ENCODE measurements at regions not wholly inside any gene's neighbourhood (a gene's known extent, or its start where the extent isn't known, plus 50 kb on each side); places are given as distances from the start of the nearest gene placed in this dataset.
"Not testable (repeated sequence)": the region's sequence is repeated elsewhere in the genome, so short reads cannot be mapped to it uniquely, and the experiment has no call there.

DNA sequence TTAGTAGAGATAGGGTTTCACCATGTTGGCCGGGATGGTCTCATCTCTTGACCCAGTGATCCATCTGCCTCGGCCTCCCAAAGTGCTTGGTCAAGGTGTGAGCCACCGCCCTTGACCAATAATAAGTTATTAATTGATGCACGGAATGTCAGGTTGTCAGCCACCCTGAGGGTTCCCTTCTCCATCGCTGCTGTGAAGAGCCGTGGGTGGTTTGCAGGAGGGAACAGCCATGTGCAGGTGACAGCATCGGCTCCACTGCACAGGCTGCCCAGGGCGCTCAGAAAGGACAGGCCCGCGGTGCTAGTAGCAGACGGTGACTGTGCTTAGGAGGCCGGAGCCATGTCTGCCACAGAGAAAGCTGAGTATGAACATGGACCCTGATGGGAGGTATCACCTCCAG is 814.0 kb downstream of the BRD1 start:
- no peak for DNase-seq

- no peak for DNase-seq
Observed at GRCh38 chr22:49012712-49013395, 814.8 kb downstream of the BRD1 start.

DNA sequence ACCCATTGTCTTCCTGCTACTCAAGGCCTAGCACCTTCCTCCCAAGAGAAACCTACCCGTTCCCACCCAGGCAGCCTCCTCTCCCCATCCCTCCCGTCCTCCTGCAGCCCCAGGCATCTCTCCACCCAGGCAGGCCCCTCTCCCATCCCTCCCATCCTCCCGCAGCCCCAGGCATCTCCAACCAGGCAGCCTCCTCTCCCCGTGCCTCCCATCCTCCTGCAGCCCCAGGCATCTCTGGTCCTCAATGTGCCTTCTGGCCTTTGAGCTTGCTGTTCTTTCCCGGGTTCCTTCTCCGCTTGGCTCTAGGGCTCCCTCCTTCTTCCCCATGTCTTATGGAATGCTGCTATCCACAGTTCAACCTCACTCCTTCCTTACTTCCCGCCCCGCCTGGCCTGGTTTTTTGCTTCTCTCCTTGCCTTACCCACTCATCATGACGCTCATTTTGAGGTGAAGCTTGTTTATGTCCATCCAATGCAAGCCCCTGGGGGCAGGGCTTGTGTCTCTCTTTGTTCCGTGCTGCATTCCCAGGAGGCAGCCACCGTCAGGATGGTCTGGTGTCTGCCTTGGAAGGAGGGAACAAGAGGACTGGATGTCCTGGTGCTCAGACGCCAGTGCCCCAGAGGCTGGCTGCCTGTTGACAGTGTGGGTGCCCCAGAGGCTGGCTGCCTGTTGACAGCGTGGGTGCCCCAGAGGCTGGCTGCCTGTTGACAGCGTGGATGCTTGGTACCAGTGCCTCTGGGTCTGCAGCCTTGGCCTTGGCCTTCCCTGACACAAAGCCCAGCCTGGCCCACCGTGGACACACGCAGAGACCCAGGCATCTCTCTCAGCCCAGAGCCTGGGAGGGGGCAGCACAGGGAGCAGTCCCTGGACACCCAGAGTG is 815.7 kb downstream of the BRD1 start:
- DNase-seq = no peak

DNA sequence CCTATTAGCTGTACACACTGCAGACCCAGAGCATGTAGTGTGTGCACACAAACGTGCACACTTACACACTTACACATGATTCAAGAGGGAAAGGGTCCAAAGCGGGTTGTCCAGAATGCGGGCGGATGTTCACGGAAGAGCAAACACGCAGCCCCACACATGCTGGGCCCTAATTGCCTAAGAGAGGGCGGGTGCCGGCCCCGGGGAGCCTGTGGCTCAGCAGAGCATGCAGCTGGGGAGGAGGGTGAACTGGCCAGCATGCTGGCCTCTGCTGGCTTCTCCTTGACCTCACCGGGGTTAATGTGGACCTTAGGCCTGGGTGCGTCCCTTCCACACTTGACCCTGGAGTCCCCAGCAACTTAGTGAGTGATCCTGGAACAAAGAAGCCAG is 816.3 kb downstream of the BRD1 start:
- DNase-seq = no peak

- DNase-seq = no peak
Observed at GRCh38 chr22:49010901-49011300, 816.8 kb downstream of the BRD1 start.

DNA sequence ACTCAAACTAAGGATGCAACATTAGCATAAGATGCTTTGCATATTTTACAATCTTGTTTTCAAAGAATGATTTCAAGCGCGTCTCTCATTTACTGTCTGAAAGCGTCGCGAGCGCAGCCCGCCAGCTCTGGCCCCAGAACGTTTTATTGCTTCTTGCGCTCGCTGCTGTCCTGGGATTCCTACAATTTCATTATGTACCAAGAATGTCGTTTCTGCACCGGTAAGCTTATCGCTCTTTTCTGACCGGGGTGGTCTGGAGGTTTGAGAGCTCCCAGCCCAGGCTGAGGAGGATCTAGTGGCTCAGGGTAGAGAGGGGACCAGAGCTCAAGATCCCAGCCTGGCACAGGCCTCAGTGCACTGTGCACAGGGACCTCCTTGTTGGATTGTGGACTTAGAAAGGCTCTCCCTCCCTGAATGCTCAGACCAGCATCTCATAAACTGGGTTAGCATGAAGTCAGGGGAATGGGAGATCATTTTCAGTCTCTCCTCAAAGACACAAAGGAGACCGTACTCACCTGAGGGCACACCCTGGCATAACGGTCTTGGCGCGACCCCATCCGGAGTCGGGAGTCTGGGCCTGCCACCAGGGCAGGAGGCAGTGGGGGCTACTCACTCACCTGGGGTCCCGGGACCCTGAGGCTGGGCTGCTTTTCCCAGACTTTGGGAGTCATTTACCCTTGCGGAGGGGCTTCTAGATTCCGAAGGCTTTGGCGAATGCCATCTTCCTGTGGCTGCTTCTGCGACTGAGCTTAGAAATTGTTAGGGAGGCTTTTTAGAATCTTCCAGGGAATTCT is 817.4 kb downstream of the BRD1 start:
- no peak for DNase-seq

- no peak for DNase-seq
Observed at GRCh38 chr22:49009359-49010063, 818.2 kb downstream of the BRD1 start.

DNA sequence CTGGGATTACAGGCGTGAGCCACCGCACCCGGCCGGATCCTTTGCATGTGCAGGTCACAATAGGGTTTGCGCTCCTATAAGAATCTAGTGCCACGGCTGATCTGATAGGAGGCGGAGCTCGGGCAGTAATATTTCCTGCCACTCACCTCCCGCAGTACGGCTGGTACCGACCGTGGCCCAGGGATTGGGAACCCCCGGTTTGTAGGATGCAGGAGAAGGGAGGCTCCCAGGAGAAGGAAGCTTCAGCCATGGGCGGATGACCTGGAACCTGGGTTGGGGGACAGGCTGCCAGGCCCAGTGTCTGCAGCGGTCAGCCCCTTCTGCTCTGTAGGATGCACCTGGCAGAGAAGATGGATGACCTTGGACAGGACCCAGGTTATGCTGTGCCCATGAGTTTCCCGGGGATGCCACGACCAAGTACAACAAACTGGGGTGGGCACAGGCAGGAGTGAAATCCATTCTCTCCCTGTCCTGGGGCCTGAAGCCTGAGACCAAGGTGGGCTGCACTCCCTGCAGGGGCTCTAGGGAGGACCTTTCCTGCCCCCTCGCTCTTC is 818.9 kb downstream of the BRD1 start:
- no peak for DNase-seq

- no peak for DNase-seq
Observed at GRCh38 chr22:49007013-49007653, 820.5 kb downstream of the BRD1 start.

DNA sequence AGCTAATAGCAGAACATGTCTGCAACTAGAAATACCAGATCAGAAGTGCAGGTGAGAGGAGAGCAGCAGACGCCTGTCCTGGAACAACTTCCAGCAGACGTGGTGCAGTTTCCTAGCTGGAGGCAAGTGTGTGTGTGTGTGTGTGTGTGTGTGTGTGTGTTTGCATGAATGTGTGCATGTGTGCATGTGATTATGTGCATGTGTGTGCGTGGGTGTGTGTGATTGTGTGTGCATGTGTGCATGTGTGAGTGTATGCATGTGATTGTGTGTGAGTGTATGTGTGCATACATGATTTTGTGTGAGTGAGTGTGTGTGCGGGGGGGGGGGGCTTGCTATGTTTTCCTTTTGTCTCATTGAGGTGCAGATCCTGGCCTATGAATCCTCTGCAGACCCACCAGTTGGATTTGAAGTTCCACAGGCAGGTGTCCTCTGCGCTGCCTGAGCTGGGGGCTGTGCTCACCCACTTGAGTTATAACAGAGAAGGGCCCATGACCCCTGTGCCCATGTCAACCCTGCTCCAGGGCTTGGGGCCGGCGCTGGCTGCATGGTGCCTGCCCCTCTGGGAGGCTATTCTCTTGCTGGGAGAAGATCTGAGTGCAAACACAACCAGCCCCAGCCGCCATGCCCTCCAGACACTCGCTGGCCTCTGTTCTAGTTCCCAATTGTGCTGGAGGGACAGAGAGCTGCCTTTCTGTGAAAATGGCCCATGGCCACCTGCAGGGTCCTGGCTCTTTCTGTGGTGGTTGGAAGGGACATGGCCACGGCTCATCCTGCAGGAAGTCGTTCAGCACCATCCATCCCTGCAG is 821.3 kb downstream of the BRD1 start:
- DNase-seq = no peak

- no peak for DNase-seq
Observed at GRCh38 chr22:49005557-49005956, 822.1 kb downstream of the BRD1 start.

- no peak for DNase-seq
Observed at GRCh38 chr22:49004484-49005399, 822.9 kb downstream of the BRD1 start.

- DNase-seq = not testable (repeated sequence)
Observed at GRCh38 chr22:48997605-48998004, 830.1 kb downstream of the BRD1 start.

DNA sequence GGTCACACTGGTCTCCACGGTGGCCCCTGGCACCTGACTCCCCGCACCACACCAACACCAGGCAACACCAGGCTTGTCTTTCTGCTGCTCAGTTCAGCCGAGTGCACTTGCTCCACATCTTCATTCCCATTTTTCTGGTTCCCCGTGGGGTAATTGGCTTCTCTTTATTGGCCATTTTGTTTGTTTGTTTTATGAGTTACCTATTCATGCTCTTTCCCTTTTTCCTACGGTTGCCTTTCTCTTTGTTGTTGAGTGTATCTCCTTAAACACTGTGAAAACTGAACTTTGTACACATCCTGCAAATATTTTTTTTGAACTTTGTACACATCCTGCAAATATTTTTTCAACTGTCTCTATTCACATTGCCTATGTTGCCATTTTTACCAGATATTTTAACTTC is 834.0 kb downstream of the BRD1 start:
- no peak for DNase-seq

GRCh38 chr22:48984639-48985038 is 843.0 kb downstream of the BRD1 start:
- no peak for DNase-seq

GRCh38 chr22:48982321-48982905 is 845.3 kb downstream of the BRD1 start:
- no peak for DNase-seq

GRCh38 chr22:48981371-48982061 is 846.2 kb downstream of the BRD1 start:
- no peak for DNase-seq

- DNase-seq = no peak
Observed at GRCh38 chr22:48980918-48981317, 846.8 kb downstream of the BRD1 start.

DNA sequence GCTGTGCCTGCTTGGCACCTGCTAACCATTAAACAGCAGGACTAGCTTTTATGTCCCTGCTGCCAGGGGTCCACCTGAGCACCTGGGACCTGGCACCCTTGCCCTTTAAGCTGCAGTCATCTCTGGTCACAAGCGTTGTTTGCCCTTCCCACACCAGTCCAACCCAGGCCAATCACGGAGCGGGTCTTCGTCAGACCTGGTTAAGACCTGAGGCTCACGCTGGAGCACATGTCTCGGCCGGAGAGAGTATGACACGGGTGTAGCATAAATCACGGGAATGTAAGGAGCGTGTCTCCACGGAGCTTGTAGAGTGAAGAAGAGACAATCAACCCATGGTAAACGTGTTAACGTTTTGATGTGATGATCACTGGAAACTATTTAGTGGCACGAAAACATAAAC is 847.3 kb downstream of the BRD1 start:
- DNase-seq = no peak
